ENCODE measurements at regions not wholly inside any gene's neighbourhood (a gene's known extent, or its start where the extent isn't known, plus 50 kb on each side); places are given as distances from the start of the nearest gene placed in this dataset.

- no peak for TF ChIP-seq NRF1 (IDR thresholded peaks at IDR 0.05; ENCODE audit: low read depth, low read length)
- no peak for TF ChIP-seq BCL11A (IDR thresholded peaks at IDR 0.05; ENCODE audit: low read depth in 2 of 2, low read length in 2 of 2)
- 0 out of 2 replicates have a peak, but pooled peaks have one; percentile 18 for TF ChIP-seq TCF12 (IDR thresholded peaks at IDR 0.05; ENCODE audit: low read depth, low read length)
- no peak for TF ChIP-seq USF2 (IDR thresholded peaks at IDR 0.05; ENCODE audit: low read length)
- TF ChIP-seq GTF2F1 (IDR thresholded peaks at IDR 0.05; ENCODE audit: borderline replicate concordance, low read depth, low read length), result no peak
Measured at GRCh38 chr2:167861574-167862193, 385.7 kb downstream of the STK39 start (continued).
